HCT116 (cell line): ENCODE measurements at regions not wholly inside any gene's neighbourhood (a gene's known extent, or its start where the extent isn't known, plus 50 kb on each side); places are given as distances from the start of the nearest gene placed in this dataset.

Experiments used
- ATAC-seq: fragments of 200-7000 bp; cut with Tn5 transposase; 2 replicates; pipeline ENCODE4 v1.9.1; 2020; ENCODE audit warnings: mild to moderate bottlenecking, moderate library complexity
- BruUV-seq: library from RNA; stranded (reverse); fragments of 400-500 nt; replicated peaks from 2 replicates; lab custom pipeline; 2021; lab: Mats Ljungman, UMichigan
- CTCF ChIA-PET: fragments of 300-600 bp; sonication (Branson Sonifier 250); formaldehyde crosslinking; loops from one replicate; lab custom pipeline; 2021; ENCODE audit warnings: antibody characterized with exemption; lab: Charles Lee
- POLR2A ChIA-PET: fragments of 300-600, 350-600 bp; sonication (Branson Sonifier 250); formaldehyde crosslinking; loops from one replicate; lab custom pipeline; 2021; ENCODE audit warnings: antibody characterized with exemption; lab: Charles Lee
- RAD21 ChIA-PET, 2 experiments: fragments of 300-600 bp; sonication (Branson Sonifier 250); formaldehyde crosslinking; loops; one replicate each; lab custom pipeline; 2023; ENCODE audit warnings: low total read pairs in 2 of 2; ENCODE audit not compliant: uncharacterized antibody in 2 of 2, unreplicated experiment in 2 of 2, low non-redundant PET in 1 of 2; lab: Charles Lee
- DNase-seq: peaks from one replicate; pipeline ENCODE4 v3.0.0-alpha.2; 2010; ENCODE audit warnings: low read depth, low spot score
- H2AFZ ChIP-seq: fragments of 200-600 bp; shearing (Covaris generic), sonication (generic); 2 replicates; pipeline ENCODE4 v1.6.1; 2017; ENCODE audit warnings: low read depth, mixed run types, mixed read lengths, antibody characterized with exemption, low read length; ENCODE audit not compliant: poor library complexity, severe bottlenecking
- H3K27ac ChIP-seq: 2 replicates; pipeline ENCODE4 v1.5.1; 2012; ENCODE audit warnings: low read depth, low read length
- H3K27me3 ChIP-seq: fragments of 200-600 bp; sonication (generic); 2 replicates; pipeline ENCODE4 v1.6.1; 2016; ENCODE audit warnings: mixed run types, low read length, mixed read lengths; ENCODE audit not compliant: insufficient read depth
- H3K36me3 ChIP-seq, 2 experiments: fragments of 200-500 bp in 1 of 2; fragments of 200-600 bp in 1 of 2; sonication (Bioruptor generic) in 1 of 2; sonication (generic) in 1 of 2; 2 replicates each; pipeline versions ENCODE4 v1.5.1 to v1.6.1; 2014 to 2016; ENCODE audit warnings: low read length in 2 of 2, inconsistent platforms in 1 of 2, mixed read lengths in 1 of 2, mixed run types in 1 of 2; ENCODE audit not compliant: insufficient read depth in 2 of 2, control insufficient read depth in 1 of 2
- H3K4me1 ChIP-seq, 2 experiments: fragments of 200-600 bp in 1 of 2; sonication (generic) in 1 of 2; 2 replicates each; pipeline versions ENCODE4 v1.5.1 to v1.6.1; 2012 to 2017; ENCODE audit warnings: low read length in 2 of 2, inconsistent platforms in 1 of 2, mild to moderate bottlenecking in 1 of 2, mixed read lengths in 1 of 2, mixed run types in 1 of 2, moderate library complexity in 1 of 2; ENCODE audit not compliant: insufficient read depth in 2 of 2, control insufficient read depth in 1 of 2
- H3K4me2 ChIP-seq: fragments of 200-600 bp; sonication (generic); 2 replicates; pipeline ENCODE4 v1.6.1; 2017; ENCODE audit warnings: mixed run types, low read length, mixed read lengths
- H3K4me3 ChIP-seq, 2 experiments: fragments of 200-600 bp in 1 of 2; sonication (generic) in 1 of 2; replicated peaks in 1 of 2; 2 replicates each; pipeline ENCODE4 v1.5.1; 2011 to 2016; ENCODE audit warnings: low read length in 2 of 2, control low read depth in 1 of 2, low read depth in 1 of 2, mild to moderate bottlenecking in 1 of 2, mixed read lengths in 1 of 2, mixed run types in 1 of 2
- H3K79me2 ChIP-seq: fragments of 200-600 bp; sonication (generic); 2 replicates; pipeline ENCODE4 v1.6.1; 2017; ENCODE audit warnings: mild to moderate bottlenecking, mixed run types, low read length, moderate library complexity, mixed read lengths; ENCODE audit not compliant: insufficient read depth
- H3K9ac ChIP-seq: fragments of 200-600 bp; sonication (generic); 2 replicates; pipeline ENCODE4 v1.6.1; 2016; ENCODE audit warnings: low read length, mixed read lengths
- H3K9me2 ChIP-seq: fragments of 200-600 bp; sonication (generic), shearing (Covaris generic); 2 replicates; pipeline ENCODE4 v1.6.1; 2017; ENCODE audit warnings: mixed run types, mild to moderate bottlenecking, moderate library complexity; ENCODE audit not compliant: insufficient read depth
- H3K9me3 ChIP-seq, 2 experiments: fragments of 200-500 bp in 1 of 2; fragments of 200-600 bp in 1 of 2; sonication (Bioruptor generic) in 1 of 2; sonication (generic) in 1 of 2; 2 replicates each; pipeline ENCODE4 v1.6.1; 2014 to 2017; ENCODE audit warnings: low read length in 2 of 2, mixed read lengths in 2 of 2, inconsistent platforms in 1 of 2, low read depth in 1 of 2, mild to moderate bottlenecking in 1 of 2, mixed run types in 1 of 2, moderate library complexity in 1 of 2; ENCODE audit not compliant: control insufficient read depth in 1 of 2, insufficient read depth in 1 of 2
- H4K20me1 ChIP-seq: fragments of 200-600 bp; sonication (generic), shearing (Covaris generic); 2 replicates; pipeline ENCODE4 v1.6.1; 2017; ENCODE audit warnings: mixed run types, mild to moderate bottlenecking, moderate library complexity; ENCODE audit not compliant: insufficient read depth
- EGR1 ChIP-seq: IDR thresholded peaks from 2 replicates; pipeline ENCODE4 v1.6.1; 2012; ENCODE audit warnings: low read depth
- EZH2 ChIP-seq: fragments of 200-600 bp; sonication (generic); IDR thresholded peaks from 2 replicates; pipeline ENCODE4 v1.6.1; 2017; ENCODE audit warnings: antibody characterized with exemption, mixed run types
- EZH2phosphoT487 ChIP-seq: fragments of 200-600 bp; IDR thresholded peaks from 2 replicates; pipeline ENCODE4 v1.6.1; 2018; ENCODE audit warnings: antibody characterized with exemption, borderline replicate concordance
- JUND ChIP-seq: IDR thresholded peaks from 2 replicates; pipeline ENCODE4 v1.6.1; 2012
- POLR2A ChIP-seq: IDR thresholded peaks from 2 replicates; pipeline ENCODE4 v1.7.0; 2011; ENCODE audit warnings: borderline replicate concordance; ENCODE audit not compliant: insufficient read depth, insufficient read length; ENCODE audit errors: extremely low read depth
- POLR2AphosphoS5 ChIP-seq: IDR thresholded peaks from 2 replicates; pipeline ENCODE4 v1.6.1; 2011; ENCODE audit warnings: mild to moderate bottlenecking, low read depth, low read length, moderate library complexity
- REST ChIP-seq: IDR thresholded peaks from 2 replicates; pipeline ENCODE4 v1.6.1; 2012; ENCODE audit warnings: low read depth
- SRF ChIP-seq: IDR thresholded peaks from 2 replicates; pipeline ENCODE4 v1.6.1; 2012; ENCODE audit warnings: low read depth
- intact Hi-C: fragments of 100-400 bp; cut with micrococcal nuclease; formaldehyde crosslinking; loops from 2 replicates; pipeline ENCODE4 v1.10.0; 2022

- TF ChIP-seq EZH2phosphoT487 (no peak), JUND (no peak), EZH2 (no peak), POLR2A (no peak), SRF (no peak)
These were observed 89.0 kb upstream of the PKDCC start (continued) for GRCh38 chr2:41958775-41959174.

GRCh38 chr2:41959760-41960159 is 88.1 kb upstream of the PKDCC start:
- CTCF ChIA-PET = no interaction called here
- Histone ChIP-seq H3K9me2 (no peaks in the 10 kb centered on the region), H3K36me3 (no peaks in the 10 kb centered on the region), H3K4me2 (no peak overlapping the region), H4K20me1 (no peaks in the 10 kb centered on the region), H3K9ac (no peak overlapping the region), H3K4me1 (no peaks in the 10 kb centered on the region), H3K9me3 (no peaks in the 10 kb centered on the region), H3K79me2 (no peaks in the 10 kb centered on the region), H3K27me3 (peaks cover 71% of the 10 kb centered on the region), H3K4me3 (no peak overlapping the region), H3K27ac (no peak overlapping the region), H2AFZ (no peak overlapping the region)
- ATAC-seq (no peak), DNase-seq (no peak)
- no TSS peak for BruUV-seq
- POLR2A ChIA-PET = no interaction called here
- TF ChIP-seq SRF = no peak
- peak; percentile 96; the same call in 1 of the 2 replicates for TF ChIP-seq EZH2
- intact Hi-C loops = no loop called here
- RAD21 ChIA-PET = no interaction called here

GRCh38 chr2:41962922-41963622 is 84.7 kb upstream of the PKDCC start:
- H2AFZ ChIP-seq = no peak overlapping the region

More at GRCh38 chr2:41962922-41963622, 84.7 kb upstream of the PKDCC start:
- ATAC-seq = no peak
- Histone ChIP-seq H3K4me2 (no peak overlapping the region), H3K4me3 (no peak overlapping the region), H3K9me3 (no peaks in the 10 kb centered on the region), H3K36me3 (no peaks in the 10 kb centered on the region), H3K9me2 (no peaks in the 10 kb centered on the region), H3K79me2 (no peaks in the 10 kb centered on the region), H3K4me1 (no peaks in the 10 kb centered on the region), H3K27me3 (peaks cover 57% of the 10 kb centered on the region), H4K20me1 (no peaks in the 10 kb centered on the region), H3K9ac (no peak overlapping the region), H3K27ac (no peak overlapping the region)
- TF ChIP-seq POLR2A = no peak
- TF ChIP-seq EGR1 = no peak
- no peak for TF ChIP-seq REST
- TF ChIP-seq POLR2AphosphoS5 = no peak
- TF ChIP-seq EZH2 = no peak
- ChIA-PET POLR2A (no interaction called here), RAD21 (no interaction called here), CTCF (no interaction called here)
- intact Hi-C loops = no loop called here
- BruUV-seq = no TSS peak
- no peak for DNase-seq
